Kidney (tissue), 13 donors: ENCODE measurements at regions not wholly inside any gene's neighbourhood (a gene's known extent, or its start where the extent isn't known, plus 50 kb on each side); places are given as distances from the start of the nearest gene placed in this dataset.

ENCODE experiments used
- DNase-seq, 5 donors: peaks; one replicate each; pipeline ENCODE4 v3.0.0-alpha.2; 2013 to 2020
- FAIRE-seq: peaks from 2 replicates; lab custom pipeline; 2012; peaks lifted over from hg19 to GRCh38; lab: Jason Lieb, UNC
- H3K27ac ChIP-seq, 2 donors: one replicate each; pipeline ENCODE4 v1.7.0; 2013; ENCODE audit warnings: low read depth in 2 of 2, low read length in 2 of 2, inconsistent platforms in 1 of 2
- H3K27me3 ChIP-seq: one replicate; pipeline ENCODE4 v1.7.1; 2013; ENCODE audit warnings: low read length, inconsistent platforms; ENCODE audit not compliant: control insufficient read depth, insufficient read depth
- H3K36me3 ChIP-seq, 3 donors: one replicate each; pipeline versions ENCODE4 v1.7.0 to v1.7.1; 2013; ENCODE audit warnings: low read length in 3 of 3, control low read depth in 1 of 3, inconsistent platforms in 1 of 3; ENCODE audit not compliant: insufficient read depth in 3 of 3, control insufficient read depth in 2 of 3
- H3K4me1 ChIP-seq, 3 donors: one replicate each; pipeline versions ENCODE4 v1.7.0 to v1.7.1; 2013; ENCODE audit warnings: low read length in 3 of 3, inconsistent platforms in 1 of 3, low read depth in 1 of 3; ENCODE audit not compliant: control insufficient read depth in 2 of 3, insufficient read depth in 2 of 3
- H3K4me3 ChIP-seq, 3 donors: one replicate each; pipeline versions ENCODE4 v1.7.0 to v1.8.1; 2013; ENCODE audit warnings: low read length in 3 of 3, control low read depth in 1 of 3, inconsistent platforms in 1 of 3
- H3K9ac ChIP-seq, 3 donors: one replicate each; pipeline versions ENCODE4 v1.7.0 to v1.7.1; 2013; ENCODE audit warnings: low read length in 3 of 3, control low read depth in 1 of 3, inconsistent platforms in 1 of 3
- H3K9me3 ChIP-seq, 3 donors: one replicate each; pipeline versions ENCODE4 v1.7.0 to v1.7.1; 2013; ENCODE audit warnings: low read length in 3 of 3, control low read depth in 1 of 3, inconsistent platforms in 1 of 3; ENCODE audit not compliant: control insufficient read depth in 2 of 3, insufficient read depth in 1 of 3
- CTCF ChIP-seq: IDR thresholded peaks from 3 replicates; pipeline ENCODE4 v1.5.1; 2012; ENCODE audit warnings: mild to moderate bottlenecking, moderate library complexity, borderline replicate concordance; ENCODE audit not compliant: insufficient read depth; ENCODE audit errors: extremely low read depth
- intact Hi-C: fragments of 100-400 bp; cut with DNase I; formaldehyde crosslinking; loops from one replicate; pipeline ENCODE4 v1.11.1; 2022
- donor health status: control.
- donor health status: control.
- donor health status: control.
- donor health status: control.
- donor health status: control.
- donor health status: DM: yes; HTN: yes; CAD: no.
- donor health status: Normal renal cell carcinoma (clear cell type).

GRCh38 chr5:60487885-60488442 lies 212.0 kb downstream of the DEPDC1B start:
- no peaks in the 10 kb centered on the region for H3K27me3 ChIP-seq
- TF ChIP-seq CTCF, result no peak
- no peak overlapping the region for H3K27ac ChIP-seq
- DNase-seq (peak in 3 of 5 donors; percentile 24 to 60 (median 52)), FAIRE-seq (no peak)
- no peaks in the 10 kb centered on the region for H3K4me1 ChIP-seq
- H3K9me3 ChIP-seq, result no peaks in the 10 kb centered on the region
- no peaks in the 10 kb centered on the region for H3K36me3 ChIP-seq
- peak overlapping the region in 1 of 3 donors; percentile 60 for H3K9ac ChIP-seq
- intact Hi-C loops, result no loop called here
- H3K4me3 ChIP-seq, result peak overlapping the region in 2 of 3 donors; percentile 47 to 62

- FAIRE-seq (no peak), DNase-seq (peak in 2 of 5 donors; percentile 22 to 38)
- Histone ChIP-seq H3K27ac (no peak overlapping the region), H3K4me3 (peak overlapping the region in 1 of 3 donors; percentile 47), H3K9me3 (no peaks in the 10 kb centered on the region), H3K27me3 (no peaks in the 10 kb centered on the region), H3K9ac (no peak overlapping the region), H3K36me3 (no peaks in the 10 kb centered on the region), H3K4me1 (no peaks in the 10 kb centered on the region)
- TF ChIP-seq CTCF, result no peak
- intact Hi-C loops, result no loop called here
These were observed 212.5 kb downstream of the DEPDC1B start for GRCh38 chr5:60487476-60487875.

GRCh38 chr5:60485361-60485760 lies 214.6 kb downstream of the DEPDC1B start:
- Histone ChIP-seq H3K4me3 (no peak overlapping the region), H3K27me3 (no peaks in the 10 kb centered on the region), H3K9me3 (no peaks in the 10 kb centered on the region), H3K27ac (no peak overlapping the region), H3K36me3 (no peaks in the 10 kb centered on the region), H3K9ac (no peak overlapping the region), H3K4me1 (no peaks in the 10 kb centered on the region)
- TF ChIP-seq CTCF, result no peak
- DNase-seq (no peak), FAIRE-seq (no peak)
- intact Hi-C loops, result no loop called here

- intact Hi-C loops, result no loop called here
- TF ChIP-seq CTCF, result no peak
- Histone ChIP-seq H3K36me3 (no peaks in the 10 kb centered on the region), H3K4me3 (no peak overlapping the region), H3K4me1 (no peaks in the 10 kb centered on the region), H3K27ac (no peak overlapping the region), H3K9me3 (no peaks in the 10 kb centered on the region), H3K27me3 (no peaks in the 10 kb centered on the region), H3K9ac (no peak overlapping the region)
- no peak for FAIRE-seq
- no peak for DNase-seq
These were observed 216.9 kb downstream of the DEPDC1B start for GRCh38 chr5:60483050-60483449.
